ENCODE measurements at regions not wholly inside any gene's neighbourhood (a gene's known extent, or its start where the extent isn't known, plus 50 kb on each side); places are given as distances from the start of the nearest gene placed in this dataset.

DNA sequence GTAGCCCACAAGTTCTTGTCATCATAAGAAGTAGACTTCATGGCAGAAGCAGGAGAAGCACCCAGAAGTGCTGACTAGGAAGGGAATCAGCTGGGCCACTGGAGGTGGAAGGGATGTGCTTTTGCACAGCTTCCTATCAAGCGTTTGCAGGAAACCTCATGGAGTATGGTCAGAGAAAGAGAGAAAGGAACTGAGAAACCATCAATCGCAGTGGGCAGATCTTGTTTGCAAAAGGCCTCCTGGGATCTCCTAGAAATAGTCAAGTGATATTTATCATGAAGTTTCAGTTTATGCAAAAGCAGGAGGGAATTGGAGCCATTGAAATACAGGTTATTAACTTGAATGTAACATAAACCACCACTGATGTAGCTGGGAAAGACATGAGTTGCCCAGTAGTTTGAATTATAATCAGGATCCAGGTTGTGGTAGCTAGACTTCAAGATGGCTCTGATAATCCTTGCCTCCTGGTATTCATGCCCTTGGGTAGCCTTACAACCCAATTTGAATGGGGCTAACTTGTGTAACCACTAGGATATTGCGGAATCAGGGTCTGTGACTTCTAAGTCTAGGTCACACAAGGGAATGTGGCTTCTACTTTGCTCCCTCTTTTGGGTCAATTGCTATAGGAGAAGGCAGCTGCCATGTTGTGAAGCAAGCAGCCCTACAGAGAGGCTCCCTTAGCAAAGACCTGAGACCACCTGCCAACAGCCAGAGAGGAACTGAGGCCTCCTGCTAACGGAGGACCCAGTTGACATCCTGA, 69.8 kb upstream of the TCF4 start:
- H2BK5ac ChIP-seq (ENCODE audit: low read depth, low read length), result no peak overlapping the region
- no peak overlapping the region for H4K5ac ChIP-seq (ENCODE audit: insufficient read length, low read depth, low read length)
- H3K18ac ChIP-seq (ENCODE audit: extremely low read depth, low read length), result no peak overlapping the region
- no peaks in the 10 kb centered on the region for H3K36me3 ChIP-seq (ENCODE audit: control insufficient read depth in 2 of 4, insufficient read depth in 4 of 4, low read length in 3 of 4)
- H2AFZ ChIP-seq (ENCODE audit: low read length), result no peak overlapping the region
- DNase-seq (ENCODE audit: low read depth in 1 of 2, low spot score in 2 of 2), result no peak
- H3K23ac ChIP-seq (ENCODE audit: insufficient read length), result no peak overlapping the region
- no peak overlapping the region for H3K4ac ChIP-seq (replicated peaks; ENCODE audit: insufficient read length, low read depth, low read length)
- no peak overlapping the region for H4K91ac ChIP-seq (replicated peaks; ENCODE audit: insufficient read length, low read length)
- H2BK12ac ChIP-seq (ENCODE audit: low read depth, low read length), result no peak overlapping the region
- no peak for TF ChIP-seq NRF1 (IDR thresholded peaks at IDR 0.05; ENCODE audit: low read depth, low read length)
- no peak for TF ChIP-seq HDAC6 (IDR thresholded peaks at IDR 0.05; ENCODE audit: low read depth, low read length)
- TF ChIP-seq TEAD4 (IDR thresholded peaks at IDR 0.05; ENCODE audit: low read depth, low read length), result no peak
- TF ChIP-seq SP1 (IDR thresholded peaks at IDR 0.05; ENCODE audit: low read depth, low read length), result no peak
- no peak for TF ChIP-seq ASH2L (IDR thresholded peaks at IDR 0.05; ENCODE audit: low read length)
- TF ChIP-seq, protein P1, sequence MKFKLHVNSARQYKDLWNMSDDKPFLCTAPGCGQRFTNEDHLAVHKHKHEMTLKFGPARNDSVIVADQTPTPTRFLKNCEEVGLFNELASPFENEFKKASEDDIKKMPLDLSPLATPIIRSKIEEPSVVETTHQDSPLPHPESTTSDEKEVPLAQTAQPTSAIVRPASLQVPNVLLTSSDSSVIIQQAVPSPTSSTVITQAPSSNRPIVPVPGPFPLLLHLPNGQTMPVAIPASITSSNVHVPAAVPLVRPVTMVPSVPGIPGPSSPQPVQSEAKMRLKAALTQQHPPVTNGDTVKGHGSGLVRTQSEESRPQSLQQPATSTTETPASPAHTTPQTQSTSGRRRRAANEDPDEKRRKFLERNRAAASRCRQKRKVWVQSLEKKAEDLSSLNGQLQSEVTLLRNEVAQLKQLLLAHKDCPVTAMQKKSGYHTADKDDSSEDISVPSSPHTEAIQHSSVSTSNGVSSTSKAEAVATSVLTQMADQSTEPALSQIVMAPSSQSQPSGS (IDR thresholded peaks at IDR 0.05; ENCODE audit: low read length), result no peak
- no peak for TF ChIP-seq CHD2 (IDR thresholded peaks at IDR 0.05; ENCODE audit: low read length)
- no peak for TF ChIP-seq TCF12 (IDR thresholded peaks at IDR 0.05; ENCODE audit: low read depth, low read length)
- no peak overlapping the region for H4K8ac ChIP-seq (ENCODE audit: extremely low read depth, insufficient read depth, low read length)
- no peaks in the 10 kb centered on the region for H3K79me2 ChIP-seq (ENCODE audit: control insufficient read depth in 1 of 2, insufficient read depth in 2 of 2, low read length in 2 of 2)
- H4K20me1 ChIP-seq (replicated peaks in 1 of 2; ENCODE audit: control insufficient read depth in 1 of 2, insufficient read depth in 2 of 2, low read length in 2 of 2), result no peaks in the 10 kb centered on the region
- H3K9me3 ChIP-seq (ENCODE audit: insufficient read depth in 2 of 2, low read depth in 1 of 2, low read length in 1 of 2), result no peaks in the 10 kb centered on the region
- ChIA-PET POLR2A (ENCODE audit: partially characterized antibody) (no interaction called here), CTCF (ENCODE audit: partially characterized antibody) (interaction anchor here (0.7 kb wide), 1 partner anchor 36 kb away, joined by 3 read pairs; no protein-coding TSS in a partner anchor)
- H3K4me1 ChIP-seq (replicated peaks in 1 of 4; ENCODE audit: control insufficient read depth in 3 of 4, insufficient read depth in 4 of 4, low read length in 3 of 4), result no peaks in the 10 kb centered on the region
- H3K27me3 ChIP-seq (replicated peaks in 1 of 4; ENCODE audit: control insufficient read depth in 3 of 4, extremely low read depth in 1 of 4, insufficient read depth in 3 of 4, low read length in 3 of 4), result no peaks in the 10 kb centered on the region
- H3K14ac ChIP-seq (ENCODE audit: insufficient read length), result no peak overlapping the region
- no peak overlapping the region for H2BK15ac ChIP-seq (ENCODE audit: low read length)
- no peak overlapping the region for H2BK120ac ChIP-seq (replicated peaks; ENCODE audit: low read depth, low read length)
- H3K23me2 ChIP-seq (ENCODE audit: low read depth, low read length), result no peaks in the 10 kb centered on the region; the same call in 1 of the 2 replicates
- H3K27ac ChIP-seq (ENCODE audit: low read depth, low read length), result no peak overlapping the region
- no peak overlapping the region for H2AK5ac ChIP-seq (ENCODE audit: low read depth, low read length)
- H3K4me2 ChIP-seq (ENCODE audit: insufficient read depth in 1 of 2, low read depth in 2 of 2, low read length in 2 of 2), result no peak overlapping the region
- no peak overlapping the region for H3K56ac ChIP-seq (replicated peaks; ENCODE audit: insufficient read length, low read depth, low read length)
- H2BK20ac ChIP-seq (ENCODE audit: low read length), result no peak overlapping the region
- H3K9ac ChIP-seq (replicated peaks in 1 of 4; ENCODE audit: extremely low read depth in 1 of 4, low read depth in 3 of 4, low read length in 3 of 4), result no peak overlapping the region
- no peaks in the 10 kb centered on the region for H3K79me1 ChIP-seq (ENCODE audit: low read depth, low read length)
- no peak for FAIRE-seq
- WGBS, 2 experiments (ENCODE audit: extremely low coverage in 1 of 2, insufficient coverage in 1 of 2, insufficient read length in 1 of 2, insufficient replicate concordance in 2 of 2, low coverage in 1 of 2, low lambda C conversion rate in 2 of 2, missing lambda C conversion rate in 1 of 2), result 82% methylated on average over 4 of the region's 4 CpGs; no CpG with 5 or more reads in 1 of the 2 experiments
- H3K4me3 ChIP-seq (ENCODE audit: extremely low read depth in 1 of 4, insufficient read depth in 2 of 4, low read depth in 3 of 4, low read length in 4 of 4), result no peak overlapping the region

All from H1 (cell line).